Prostate gland (tissue), 2 donors: ENCODE measurements at regions not wholly inside any gene's neighbourhood (a gene's known extent, or its start where the extent isn't known, plus 50 kb on each side); places are given as distances from the start of the nearest gene placed in this dataset.

Experiments used
- CTCF ChIP-seq, 4 experiments: fragments of 200-600 bp in 2 of 4; fragments of 450-650 bp in 2 of 4; sonication (generic) in 2 of 4; IDR thresholded peaks; 1 replicate in 3 of 4; 2 replicates in 1 of 4; pipeline ENCODE4 v1.5.1; 2016 to 2019; ENCODE audit warnings: antibody characterized with exemption in 4 of 4, mild to moderate bottlenecking in 2 of 4, moderate library complexity in 2 of 4
- POLR2A ChIP-seq: fragments of 450-650 bp; IDR thresholded peaks from one replicate; pipeline ENCODE4 v1.6.1; 2016; ENCODE audit warnings: antibody characterized with exemption, mild to moderate bottlenecking
- POLR2AphosphoS5 ChIP-seq: sonication (generic); formaldehyde crosslinking; IDR thresholded peaks from one replicate; pipeline ENCODE4 v1.6.1; 2017; ENCODE audit warnings: antibody characterized with exemption

- TF ChIP-seq CTCF (IDR thresholded peaks at IDR 0.05) (no peak), POLR2A (no peak), POLR2AphosphoS5 (no peak)
Measured at GRCh38 chr16:86982912-86983311, 334.3 kb downstream of the C16orf95 start.
